COLO829 (cell line): ENCODE measurements at regions not wholly inside any gene's neighbourhood (a gene's known extent, or its start where the extent isn't known, plus 50 kb on each side); places are given as distances from the start of the nearest gene placed in this dataset.
"Not testable (repeated sequence)": the region's sequence is repeated elsewhere in the genome, so short reads cannot be mapped to it uniquely, and the experiment has no call there.

ENCODE experiments used
- DNase-seq: peaks from one replicate; pipeline ENCODE4 v3.0.0; 2012; ENCODE audit warnings: low spot score

DNA sequence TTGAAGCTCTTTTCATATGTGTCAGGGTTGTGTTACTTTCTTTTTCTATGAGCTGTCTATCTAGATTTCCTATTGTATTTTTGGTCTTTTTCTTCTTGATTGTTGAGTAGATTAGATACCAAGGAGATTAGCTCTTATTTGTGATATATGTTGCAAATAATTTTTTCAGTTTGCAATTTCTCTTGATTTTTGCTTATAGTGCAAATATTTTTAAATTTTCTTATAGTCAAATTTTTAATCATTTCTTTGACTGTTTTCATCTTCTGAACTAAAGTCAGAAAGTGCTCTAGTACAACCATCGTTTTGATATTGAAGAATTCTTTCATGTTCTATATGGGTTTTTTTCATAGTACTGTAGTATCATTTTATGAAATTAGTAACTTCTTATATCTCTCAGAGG, 193.7 kb downstream of the OSTF1 start:
- no peak for DNase-seq

- no peak for DNase-seq
These were observed 201.0 kb downstream of the OSTF1 start for GRCh38 chr9:75289332-75289731.

DNA sequence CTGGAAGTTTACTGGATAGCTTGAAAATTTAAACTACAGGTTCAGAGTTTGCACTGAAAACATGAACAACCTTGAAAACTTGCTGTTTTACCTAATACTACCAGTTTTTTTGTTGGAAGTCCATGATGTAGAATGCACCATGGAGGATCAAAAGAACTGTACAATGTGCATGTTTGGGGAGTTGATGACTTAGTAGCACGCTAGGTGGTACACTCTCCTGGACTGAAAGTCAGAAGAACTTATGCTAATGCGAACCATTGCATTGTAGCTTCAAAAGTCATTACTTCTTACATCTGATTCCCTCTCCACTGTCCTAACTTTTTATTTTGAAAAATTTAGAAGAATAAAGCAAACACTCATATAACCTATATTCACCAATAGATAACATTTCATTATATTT, 211.0 kb downstream of the OSTF1 start:
- no peak for DNase-seq

- no peak for DNase-seq
These were observed 245.3 kb downstream of the OSTF1 start for GRCh38 chr9:75333624-75334023.

DNA sequence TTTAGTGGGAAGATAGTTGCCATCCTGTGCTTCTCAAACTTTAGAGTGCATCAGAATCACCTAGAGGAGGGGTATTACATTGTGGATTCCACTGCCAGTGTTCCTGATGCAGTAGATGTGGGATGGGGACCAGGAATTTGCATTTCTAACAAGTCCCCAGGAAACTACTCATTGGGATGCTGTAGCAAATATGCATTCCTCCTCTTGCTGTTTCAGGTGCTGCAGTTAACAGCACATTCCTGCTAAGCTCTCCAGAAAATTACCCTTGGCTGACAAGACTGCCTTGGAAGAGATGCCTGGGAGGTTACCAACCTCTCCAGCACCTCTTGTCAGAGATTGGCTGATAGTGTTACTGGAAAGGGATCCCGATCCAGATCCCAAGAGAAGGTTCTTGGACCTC, 270.5 kb downstream of the OSTF1 start:
- no peak for DNase-seq

GRCh38 chr9:75359638-75360037, 271.3 kb downstream of the OSTF1 start:
- no peak for DNase-seq

- DNase-seq = no peak
These were observed 271.9 kb downstream of the OSTF1 start for GRCh38 chr9:75360252-75360651.

- DNase-seq = not testable (repeated sequence)
These were observed 274.1 kb downstream of the OSTF1 start for GRCh38 chr9:75362446-75362845.

- DNase-seq = no peak
These were observed 276.9 kb downstream of the OSTF1 start for GRCh38 chr9:75365196-75365595.

DNA sequence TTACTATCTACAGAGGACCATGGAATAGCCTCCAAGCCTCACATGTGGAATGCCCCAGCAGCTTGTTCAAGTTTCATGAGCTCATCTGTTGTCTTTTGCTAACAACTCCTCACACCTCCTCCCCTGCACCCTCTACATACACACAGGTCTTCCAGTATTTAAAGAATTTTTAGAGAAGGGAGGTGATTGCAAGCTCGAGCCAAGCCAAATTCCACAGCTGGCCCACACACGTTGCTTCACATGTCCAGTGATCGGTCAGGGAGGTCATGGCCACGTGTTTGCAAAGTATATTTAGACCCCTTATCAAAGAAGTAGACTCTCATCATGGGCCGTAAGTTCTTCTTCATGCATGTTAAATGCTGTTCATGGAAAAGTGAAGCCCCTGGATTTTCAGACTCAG, 281.7 kb downstream of the OSTF1 start:
- no peak for DNase-seq

DNA sequence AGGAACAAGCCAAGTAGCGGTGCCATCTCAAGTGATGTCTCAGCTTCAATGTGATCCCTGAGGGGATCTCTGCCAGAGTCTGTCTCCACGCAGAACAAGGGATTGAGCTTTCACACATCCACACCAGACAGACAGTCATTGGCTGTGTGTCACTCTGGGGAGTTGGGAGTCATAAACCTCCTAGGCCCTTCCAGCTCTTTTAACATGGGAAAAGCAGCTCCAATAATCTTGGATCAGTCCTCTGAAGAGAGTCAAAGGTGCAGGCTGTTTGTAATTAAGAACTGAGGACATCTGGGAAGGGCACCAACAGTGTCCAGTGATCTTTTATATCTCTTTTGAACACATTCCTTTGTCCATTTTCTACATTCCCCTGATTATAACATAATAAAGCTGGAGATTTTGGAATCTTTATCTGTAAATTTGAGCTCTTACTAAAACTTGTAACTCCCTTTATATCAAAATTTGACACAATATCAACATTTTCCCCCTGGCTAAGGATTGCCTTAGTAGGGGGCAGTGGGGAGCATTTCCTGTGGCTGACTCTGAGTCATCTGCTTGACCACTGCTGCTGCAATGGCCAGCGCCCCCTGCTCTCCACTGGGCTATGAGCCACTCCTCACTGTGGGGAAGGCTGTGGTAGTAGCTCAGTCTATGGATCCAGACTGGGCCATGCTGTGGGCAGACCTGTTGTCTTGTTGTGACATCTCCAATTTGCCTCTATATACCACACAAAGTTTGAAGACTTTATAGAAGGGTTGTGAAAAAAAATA, 284.4 kb downstream of the OSTF1 start:
- no peak for DNase-seq

- DNase-seq = no peak
These were observed 288.5 kb downstream of the OSTF1 start for GRCh38 chr9:75376680-75377254.

GRCh38 chr9:75378036-75378435, 289.7 kb downstream of the OSTF1 start:
- DNase-seq = no peak

DNA sequence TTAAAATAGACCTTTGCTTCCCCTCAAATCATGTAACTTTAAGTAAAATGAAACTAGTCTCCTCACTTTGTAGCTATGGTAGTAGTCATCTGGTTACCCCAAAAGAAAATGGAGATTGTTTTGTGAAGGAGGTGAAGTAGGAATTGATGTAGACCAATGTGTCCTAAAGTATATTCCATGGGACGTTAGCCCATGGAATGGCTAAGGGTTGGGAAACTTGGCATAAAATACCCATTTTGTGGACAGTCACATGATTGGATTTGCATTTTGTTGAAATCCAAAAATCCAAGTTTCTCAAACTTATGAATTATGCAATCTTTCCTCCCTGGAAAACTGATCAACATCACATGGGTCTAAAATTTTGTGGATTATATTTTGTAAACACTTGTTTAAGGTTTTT, 290.6 kb downstream of the OSTF1 start:
- no peak for DNase-seq

- DNase-seq = no peak
These were observed 293.8 kb downstream of the OSTF1 start for GRCh38 chr9:75382126-75382525.

DNA sequence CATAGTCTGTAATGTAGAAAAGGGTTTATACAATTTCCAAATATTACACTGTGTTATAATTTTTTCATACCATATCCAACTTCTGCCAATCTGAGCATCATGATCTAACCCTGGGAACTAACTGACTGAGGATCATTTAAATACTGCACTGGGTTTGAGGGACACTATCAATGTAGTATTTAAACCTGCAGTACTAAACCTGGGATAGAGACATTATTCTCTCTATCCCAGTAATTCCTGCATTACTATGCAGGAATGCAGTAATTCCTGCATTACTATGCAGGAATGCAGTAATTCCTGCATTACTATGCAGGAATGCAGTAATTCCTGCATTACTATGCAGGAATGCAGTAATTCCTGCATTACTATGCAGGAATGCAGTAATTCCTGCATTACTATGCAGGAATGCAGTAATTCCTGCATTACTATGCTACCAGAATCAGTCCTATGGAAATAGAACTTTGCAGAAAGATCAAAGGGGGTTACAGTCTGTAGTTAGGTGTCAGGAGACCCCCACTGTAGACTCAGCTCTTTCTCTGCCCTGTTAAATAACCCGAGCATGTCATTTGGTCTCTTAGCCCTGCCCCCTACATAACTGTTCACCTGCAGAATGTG, 295.2 kb downstream of the OSTF1 start:
- DNase-seq = not testable (repeated sequence)

GRCh38 chr9:75385236-75385635, 296.9 kb downstream of the OSTF1 start:
- DNase-seq = no peak

GRCh38 chr9:75389101-75389500, 300.8 kb downstream of the OSTF1 start:
- DNase-seq = no peak

DNA sequence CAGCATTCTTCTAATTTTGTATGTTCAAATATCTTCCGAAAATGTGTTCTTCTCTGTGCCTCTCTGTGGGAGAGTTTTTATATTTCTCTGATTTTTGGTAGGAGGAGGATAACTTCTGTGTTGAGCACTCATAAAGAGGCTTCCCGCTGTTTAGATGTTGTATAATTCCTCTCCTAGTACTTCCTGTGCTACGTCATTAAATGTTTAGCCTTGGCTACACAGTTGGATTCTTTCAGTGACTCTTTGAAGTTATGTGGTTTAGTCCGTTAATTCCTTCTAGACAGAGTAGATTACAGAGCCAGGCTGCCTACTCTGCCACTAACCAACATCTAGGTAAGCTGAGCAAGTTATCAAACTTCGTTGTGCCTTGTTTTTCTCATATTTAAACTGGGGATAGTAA, 302.6 kb downstream of the OSTF1 start:
- DNase-seq = no peak

DNA sequence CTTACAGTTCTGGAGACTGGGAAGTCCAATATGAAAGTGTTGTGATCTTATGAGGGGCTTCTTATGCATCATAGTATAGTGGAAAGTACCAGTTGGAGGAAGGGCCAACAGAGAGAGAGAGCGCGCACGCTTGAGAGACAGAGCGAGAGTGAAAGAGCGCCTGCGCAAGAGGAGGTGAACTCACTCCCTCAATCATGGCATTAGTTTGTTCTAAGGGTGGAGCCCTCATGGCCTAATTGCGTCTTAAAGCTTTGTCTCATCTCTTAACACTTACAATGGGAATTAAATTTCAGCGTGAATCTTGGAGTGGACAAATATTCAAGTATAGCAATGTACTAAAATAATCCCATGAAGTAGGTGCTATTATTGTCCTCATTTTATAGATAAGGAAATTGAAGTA, 303.2 kb downstream of the OSTF1 start:
- DNase-seq = no peak

DNA sequence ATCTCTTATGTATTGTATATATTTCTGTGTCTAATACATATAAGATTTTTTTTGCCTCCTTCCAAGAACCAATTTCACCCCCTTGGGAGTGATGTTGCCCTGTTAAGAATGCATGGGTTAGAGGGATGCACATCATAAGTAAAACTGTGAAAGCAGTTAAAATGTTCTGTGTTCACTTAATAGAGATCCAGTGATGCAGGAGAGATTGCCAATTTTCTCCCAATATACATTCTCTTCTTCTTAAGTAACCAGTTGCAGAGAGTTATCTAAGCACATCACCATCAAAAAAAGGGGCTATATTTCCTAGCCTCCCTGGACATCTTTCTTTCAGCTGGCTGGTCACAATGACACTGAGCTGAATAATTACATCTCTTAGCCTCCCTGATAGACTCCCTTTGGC, 307.0 kb downstream of the OSTF1 start:
- DNase-seq = no peak

DNA sequence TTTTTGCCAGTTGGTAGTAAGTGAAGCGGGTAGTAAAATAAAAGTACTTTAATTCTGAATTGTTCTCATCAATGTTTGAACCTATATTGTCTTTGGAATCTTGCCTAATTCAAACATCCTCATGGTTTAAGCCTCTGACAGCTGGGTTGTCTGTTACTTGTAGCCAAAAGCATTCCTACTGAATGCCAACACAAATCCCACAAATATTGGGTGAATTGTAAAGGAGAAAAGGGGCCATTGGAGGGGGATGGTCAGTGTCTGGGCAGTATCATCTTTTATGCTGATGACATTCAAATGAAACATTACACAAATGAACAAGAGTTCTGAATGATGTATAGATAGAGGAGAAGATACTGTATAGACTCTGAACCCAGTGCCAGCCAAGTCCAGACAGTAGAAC, 309.5 kb downstream of the OSTF1 start:
- DNase-seq = no peak

GRCh38 chr9:75408391-75408790, 320.1 kb downstream of the OSTF1 start:
- DNase-seq = no peak

DNA sequence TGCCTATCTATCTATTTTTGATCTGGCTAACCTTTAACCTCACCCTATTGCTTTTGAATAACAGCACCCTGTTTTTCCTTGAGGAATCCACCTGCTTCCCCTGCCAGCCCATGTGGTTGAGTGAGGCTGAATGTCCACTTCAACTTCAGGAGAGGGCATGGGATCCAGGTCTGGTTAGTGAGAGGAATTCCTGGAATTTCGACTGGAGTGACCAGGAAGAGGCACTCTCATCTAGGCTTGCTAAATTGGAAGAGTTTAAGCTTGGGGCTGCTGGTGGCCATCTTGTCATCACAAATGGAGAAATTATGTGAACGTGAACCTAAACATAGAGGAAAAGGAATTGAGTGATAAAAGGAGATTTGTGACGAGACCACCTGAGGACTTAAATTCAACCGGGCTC, 322.1 kb downstream of the OSTF1 start:
- DNase-seq = no peak
